ENCODE measurements at regions not wholly inside any gene's neighbourhood (a gene's known extent, or its start where the extent isn't known, plus 50 kb on each side); places are given as distances from the start of the nearest gene placed in this dataset.

DNA sequence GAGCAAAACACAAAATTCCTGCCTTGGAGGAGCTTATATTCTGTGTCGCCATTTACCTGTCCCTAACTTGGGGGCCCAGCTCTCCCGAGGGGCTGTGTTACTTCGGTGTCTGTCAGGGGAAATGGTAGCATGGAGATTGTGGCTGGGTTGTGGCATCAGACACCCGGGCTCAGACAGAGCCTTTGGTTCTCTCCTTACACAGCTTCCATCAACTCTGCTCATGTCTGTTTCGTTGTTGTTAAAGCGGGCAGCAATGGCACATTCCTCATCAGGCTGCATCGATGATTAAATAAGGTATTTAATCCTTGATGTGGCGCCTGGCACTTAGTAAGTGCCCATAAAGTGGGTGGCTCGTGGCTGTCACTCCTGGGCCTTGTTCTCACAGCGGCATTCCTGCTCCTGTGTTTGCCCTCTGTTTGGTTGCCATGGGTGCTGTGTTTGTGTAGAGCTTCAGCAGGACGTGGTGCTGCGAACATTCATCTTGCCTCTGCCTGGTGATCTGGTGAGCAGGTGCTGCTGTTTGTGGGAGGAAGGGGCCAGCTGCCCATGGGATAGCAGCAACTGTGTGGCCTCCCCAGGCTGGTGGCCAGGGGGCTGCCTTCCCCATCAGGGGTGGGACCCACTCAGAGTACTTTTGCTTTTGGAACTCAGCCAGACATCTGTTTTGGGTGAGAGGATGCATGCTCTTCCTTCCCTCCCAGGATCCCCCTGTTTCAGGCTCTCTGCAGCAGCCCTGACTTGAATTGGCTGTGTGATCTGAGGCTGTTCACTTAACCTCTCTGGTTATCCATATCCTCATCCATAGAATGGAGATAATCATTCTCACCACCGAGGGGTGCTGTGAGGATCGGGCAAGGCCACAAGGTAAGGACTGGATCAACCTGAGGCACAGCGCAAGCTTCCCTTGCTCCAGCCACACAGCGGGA is 207.2 kb upstream of the SVIL start:
- no peaks in the 10 kb centered on the region for H3K27me3 ChIP-seq (ENCODE audit: control insufficient read depth, insufficient read depth, low read length)
- no peaks in the 10 kb centered on the region for H3K9me3 ChIP-seq (ENCODE audit: control insufficient read depth, low read length)
- H3K4me1 ChIP-seq (ENCODE audit: control insufficient read depth, insufficient read depth, low read length) = peaks cover 5% of the 10 kb centered on the region
- H3K9ac ChIP-seq (ENCODE audit: low read length) = no peak overlapping the region
- no peak overlapping the region for H3K4me3 ChIP-seq (ENCODE audit: low read length)
- no peaks in the 10 kb centered on the region for H3K36me3 ChIP-seq (ENCODE audit: control insufficient read depth, insufficient read depth, low read length)

DNA sequence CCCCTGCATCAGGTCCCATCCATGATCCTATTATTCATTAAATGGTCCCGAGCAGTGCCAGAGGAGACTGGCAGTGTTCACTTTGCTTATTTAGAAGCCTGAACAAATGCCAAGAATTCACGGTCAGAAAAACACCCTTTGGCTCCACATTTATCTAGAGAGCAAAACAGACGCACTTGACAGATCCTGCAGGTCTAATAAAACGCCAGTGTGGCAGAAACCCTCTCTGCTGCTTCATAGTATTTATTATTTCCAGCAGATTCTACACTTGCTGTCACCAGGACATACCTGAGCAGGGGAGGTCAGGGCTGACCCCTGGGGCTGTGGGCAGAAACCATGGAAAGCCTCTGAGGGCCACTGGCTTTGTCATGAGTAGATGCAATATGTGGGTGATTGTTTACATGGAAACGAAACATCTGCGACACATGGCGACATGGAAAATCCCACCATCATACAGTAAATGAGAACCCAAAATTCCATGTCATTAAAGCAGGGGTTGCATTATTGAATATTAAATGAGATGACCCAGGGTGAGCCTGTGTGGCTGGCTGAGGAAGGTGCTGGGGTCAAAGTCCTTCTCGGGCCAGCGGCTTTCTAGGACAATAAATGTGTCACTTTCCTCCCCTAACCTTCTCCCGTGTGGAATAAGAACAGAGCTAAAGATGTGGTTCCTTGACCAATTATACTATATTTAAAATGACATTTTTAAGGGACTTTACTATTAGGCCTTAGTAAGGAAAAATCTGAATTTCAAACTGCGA is 205.9 kb upstream of the SVIL start:
- Histone ChIP-seq H3K4me1 (ENCODE audit: control insufficient read depth, insufficient read depth, low read length) (peaks cover 5% of the 10 kb centered on the region), H3K36me3 (ENCODE audit: control insufficient read depth, insufficient read depth, low read length) (no peaks in the 10 kb centered on the region), H3K4me3 (ENCODE audit: low read length) (no peak overlapping the region), H3K9ac (ENCODE audit: low read length) (no peak overlapping the region), H3K27me3 (ENCODE audit: control insufficient read depth, insufficient read depth, low read length) (no peaks in the 10 kb centered on the region), H3K9me3 (ENCODE audit: control insufficient read depth, low read length) (no peaks in the 10 kb centered on the region)

DNA sequence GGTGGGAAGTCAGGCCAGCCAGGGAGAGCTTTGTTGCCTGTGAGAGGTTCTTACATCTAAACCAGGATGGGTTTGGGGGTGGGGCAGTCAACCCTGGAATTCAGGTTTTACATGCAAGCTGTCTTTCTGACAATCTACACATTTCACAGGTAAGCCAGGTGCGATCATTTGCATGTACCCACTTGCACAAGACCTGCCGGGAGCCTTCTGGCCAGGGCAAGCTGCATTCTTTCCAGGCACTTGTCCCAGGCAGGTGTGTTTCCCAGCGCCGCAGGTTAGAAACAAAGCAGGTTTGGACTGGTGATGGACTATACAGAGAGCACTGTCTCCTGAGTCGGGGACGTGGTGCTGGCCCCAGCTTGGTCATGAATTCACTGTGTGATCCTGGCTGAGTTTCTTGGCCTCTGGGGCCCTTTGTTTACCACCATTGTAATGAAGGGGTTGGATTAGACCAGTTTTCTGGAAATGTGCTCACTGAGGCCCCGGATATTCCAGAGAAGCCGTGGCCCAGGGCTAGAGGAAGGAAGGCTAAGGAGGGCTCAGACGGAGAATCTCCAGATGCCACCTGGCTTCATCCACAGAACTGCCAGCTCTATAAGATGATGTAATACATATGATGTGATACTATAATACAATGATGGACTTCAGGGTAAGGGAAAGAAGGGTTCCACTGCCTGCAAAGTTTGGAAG is 205.2 kb upstream of the SVIL start:
- H3K9me3 ChIP-seq (ENCODE audit: control insufficient read depth, low read length) = no peaks in the 10 kb centered on the region
- no peaks in the 10 kb centered on the region for H3K36me3 ChIP-seq (ENCODE audit: control insufficient read depth, insufficient read depth, low read length)
- H3K9ac ChIP-seq (ENCODE audit: low read length) = no peak overlapping the region
- no peak overlapping the region for H3K4me3 ChIP-seq (ENCODE audit: low read length)
- no peaks in the 10 kb centered on the region for H3K27me3 ChIP-seq (ENCODE audit: control insufficient read depth, insufficient read depth, low read length)
- peaks cover 5% of the 10 kb centered on the region for H3K4me1 ChIP-seq (ENCODE audit: control insufficient read depth, insufficient read depth, low read length)

DNA sequence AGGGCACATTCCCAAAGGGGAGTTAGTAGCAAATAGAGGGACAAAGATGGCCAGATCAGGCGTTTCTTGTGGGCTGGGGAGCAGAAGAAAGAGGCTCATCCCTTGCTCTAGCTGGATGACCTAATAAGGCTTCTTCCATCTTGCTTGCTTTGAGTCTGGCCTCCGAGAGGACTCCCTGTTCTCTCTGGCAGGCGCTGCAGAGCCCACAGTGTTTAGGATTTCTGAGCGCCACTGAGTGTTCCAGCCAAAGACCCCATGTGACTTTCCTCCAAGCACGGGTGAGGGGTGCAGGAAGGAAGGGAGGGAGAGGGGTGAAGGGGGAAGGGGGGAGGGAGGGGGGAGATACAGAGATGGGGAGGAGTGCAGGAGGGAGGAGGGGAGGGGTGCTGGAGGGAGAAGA is 203.8 kb upstream of the SVIL start:
- Histone ChIP-seq H3K36me3 (ENCODE audit: control insufficient read depth, insufficient read depth, low read length) (no peaks in the 10 kb centered on the region), H3K9ac (ENCODE audit: low read length) (no peak overlapping the region), H3K4me3 (ENCODE audit: low read length) (no peak overlapping the region), H3K9me3 (ENCODE audit: control insufficient read depth, low read length) (no peaks in the 10 kb centered on the region), H3K4me1 (ENCODE audit: control insufficient read depth, insufficient read depth, low read length) (peaks cover 5% of the 10 kb centered on the region), H3K27me3 (ENCODE audit: control insufficient read depth, insufficient read depth, low read length) (no peaks in the 10 kb centered on the region)

DNA sequence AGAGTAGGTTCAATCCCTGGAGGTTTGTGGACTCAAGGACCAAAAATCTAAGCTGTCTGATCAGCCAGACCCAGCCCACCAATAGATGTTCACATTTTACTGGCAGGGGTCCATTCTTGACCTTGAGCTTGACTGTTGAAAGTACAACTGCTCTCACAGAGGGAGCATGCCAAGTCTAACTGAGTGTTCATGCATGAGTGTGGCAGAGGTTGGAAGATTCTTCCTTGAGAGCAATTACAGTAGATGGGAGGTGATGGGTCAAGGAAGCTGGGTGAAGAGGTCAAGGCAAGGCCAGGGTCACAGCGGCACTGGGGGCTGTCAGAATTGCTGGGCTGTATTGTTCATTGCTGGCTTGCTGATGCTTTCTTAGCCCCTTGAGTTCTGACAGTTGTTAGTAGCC is 202.8 kb upstream of the SVIL start:
- Histone ChIP-seq H3K9me3 (ENCODE audit: control insufficient read depth, low read length) (no peaks in the 10 kb centered on the region), H3K9ac (ENCODE audit: low read length) (no peak overlapping the region), H3K4me3 (ENCODE audit: low read length) (no peak overlapping the region), H3K4me1 (ENCODE audit: control insufficient read depth, insufficient read depth, low read length) (peaks cover 5% of the 10 kb centered on the region), H3K27me3 (ENCODE audit: control insufficient read depth, insufficient read depth, low read length) (no peaks in the 10 kb centered on the region), H3K36me3 (ENCODE audit: control insufficient read depth, insufficient read depth, low read length) (no peaks in the 10 kb centered on the region)

DNA sequence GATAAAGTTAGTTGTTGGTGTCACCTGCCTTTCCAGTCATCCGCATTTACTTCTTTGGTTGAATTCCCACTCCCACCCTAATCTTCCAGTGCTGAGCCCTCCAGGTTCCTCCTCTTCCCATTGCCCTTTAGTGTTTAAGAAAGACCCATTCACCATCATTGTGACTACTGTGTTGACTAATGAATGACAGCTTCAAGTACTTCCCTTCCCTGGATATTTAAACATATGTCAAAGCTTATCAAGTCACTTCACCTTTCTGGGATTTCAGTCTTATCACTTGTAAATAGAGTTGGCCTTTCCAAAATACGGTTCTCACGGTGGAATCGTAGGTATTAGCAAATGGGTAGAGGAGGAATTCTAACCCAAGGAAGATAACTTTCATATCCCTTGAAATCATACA is 201.6 kb upstream of the SVIL start:
- no peak overlapping the region for H3K9ac ChIP-seq (ENCODE audit: low read length)
- H3K36me3 ChIP-seq (ENCODE audit: control insufficient read depth, insufficient read depth, low read length) = no peaks in the 10 kb centered on the region
- no peaks in the 10 kb centered on the region for H3K4me1 ChIP-seq (ENCODE audit: control insufficient read depth, insufficient read depth, low read length)
- no peak overlapping the region for H3K4me3 ChIP-seq (ENCODE audit: low read length)
- H3K27me3 ChIP-seq (ENCODE audit: control insufficient read depth, insufficient read depth, low read length) = no peaks in the 10 kb centered on the region
- H3K9me3 ChIP-seq (ENCODE audit: control insufficient read depth, low read length) = no peaks in the 10 kb centered on the region

DNA sequence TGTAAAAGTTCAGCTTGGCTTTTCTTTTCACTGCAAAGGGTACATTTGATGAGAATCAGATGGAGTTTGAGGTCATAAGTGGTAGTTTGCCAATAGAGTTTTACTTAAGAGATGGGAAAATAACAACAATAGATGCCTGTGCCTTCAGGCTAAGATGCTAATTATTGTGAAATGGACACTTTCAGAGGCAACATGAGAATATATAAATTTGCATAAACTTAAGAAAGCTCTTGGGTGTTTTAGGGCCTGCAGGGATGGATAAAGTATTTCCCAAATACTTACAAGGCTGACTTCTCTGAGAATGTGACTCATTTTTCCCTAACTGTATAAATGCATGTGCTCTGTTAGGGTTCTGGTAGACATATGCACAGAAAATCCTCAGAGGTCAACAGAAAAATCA is 200.3 kb upstream of the SVIL start:
- no peaks in the 10 kb centered on the region for H3K9me3 ChIP-seq (ENCODE audit: control insufficient read depth, low read length)
- no peaks in the 10 kb centered on the region for H3K27me3 ChIP-seq (ENCODE audit: control insufficient read depth, insufficient read depth, low read length)
- no peaks in the 10 kb centered on the region for H3K4me1 ChIP-seq (ENCODE audit: control insufficient read depth, insufficient read depth, low read length)
- H3K9ac ChIP-seq (ENCODE audit: low read length) = no peak overlapping the region
- no peaks in the 10 kb centered on the region for H3K36me3 ChIP-seq (ENCODE audit: control insufficient read depth, insufficient read depth, low read length)
- no peak overlapping the region for H3K4me3 ChIP-seq (ENCODE audit: low read length)

DNA sequence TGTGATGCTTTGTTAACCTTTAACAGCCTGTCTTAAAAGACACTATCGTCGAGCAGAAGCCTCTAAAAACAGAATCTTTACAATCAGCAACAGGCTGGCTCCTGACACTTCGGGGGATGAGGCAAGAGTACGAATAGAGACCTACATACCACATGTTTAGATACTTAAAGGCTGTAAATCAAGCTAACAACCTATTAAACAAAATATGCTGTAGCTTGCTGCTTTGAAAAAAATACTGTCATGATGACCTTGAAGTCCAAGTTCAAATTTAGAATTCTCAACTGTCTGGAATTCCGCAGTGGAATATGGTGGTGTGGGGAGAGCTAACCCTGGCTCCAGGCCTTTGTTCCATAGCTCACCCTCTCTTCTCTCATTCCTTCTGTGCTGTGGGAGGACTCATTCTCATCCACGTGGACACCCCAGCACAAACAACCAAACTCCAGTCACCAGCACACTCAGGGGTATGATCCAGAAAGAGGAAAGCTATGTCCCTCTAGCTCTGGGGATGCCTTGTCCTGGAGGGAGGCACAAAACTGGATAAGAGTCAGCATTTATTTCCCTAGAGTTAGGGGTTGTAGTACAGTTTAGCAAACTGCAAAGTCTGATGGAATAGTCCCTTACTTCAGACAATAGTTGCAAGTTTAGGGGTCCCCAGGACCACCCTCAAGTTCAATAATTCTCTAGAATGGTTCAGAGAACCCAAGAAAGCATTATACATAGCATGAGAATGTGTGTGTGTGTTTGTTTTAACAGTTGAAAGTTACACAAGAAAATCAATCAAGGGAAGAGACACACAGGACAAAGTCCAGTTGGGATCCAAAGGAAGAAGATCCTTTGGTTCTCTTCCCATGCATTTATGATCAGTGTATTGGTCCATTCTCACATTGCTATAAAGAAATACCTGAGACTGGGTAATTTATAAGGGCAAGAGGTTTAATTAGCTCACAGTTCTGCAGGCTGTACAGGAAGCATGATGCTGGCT is 196.1 kb upstream of the SVIL start:
- H3K9me3 ChIP-seq (ENCODE audit: control insufficient read depth, low read length) = no peaks in the 10 kb centered on the region
- H3K9ac ChIP-seq (ENCODE audit: low read length) = no peak overlapping the region
- H3K27me3 ChIP-seq (ENCODE audit: control insufficient read depth, insufficient read depth, low read length) = no peaks in the 10 kb centered on the region
- H3K36me3 ChIP-seq (ENCODE audit: control insufficient read depth, insufficient read depth, low read length) = no peaks in the 10 kb centered on the region
- no peaks in the 10 kb centered on the region for H3K4me1 ChIP-seq (ENCODE audit: control insufficient read depth, insufficient read depth, low read length)
- no peak overlapping the region for H3K4me3 ChIP-seq (ENCODE audit: low read length)

DNA sequence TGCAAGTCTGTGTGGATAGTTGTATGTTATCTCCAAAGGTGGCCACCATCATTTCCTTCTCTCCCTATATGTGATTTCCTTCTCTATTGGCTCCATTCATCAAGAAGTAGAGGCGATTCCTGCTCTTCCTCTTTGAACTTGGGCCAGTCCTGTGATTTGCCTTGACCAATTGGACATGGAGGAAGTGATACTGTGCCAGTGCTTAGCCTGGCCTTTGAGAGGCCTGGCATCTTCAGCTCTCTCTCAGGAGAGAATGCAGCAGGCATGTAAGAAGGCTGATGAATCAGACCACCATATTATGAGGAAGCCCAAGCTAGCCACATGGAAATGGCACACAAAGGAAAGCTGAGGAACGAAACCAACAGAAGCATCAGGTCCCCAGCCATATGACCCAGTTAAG is 195.0 kb upstream of the SVIL start:
- Histone ChIP-seq H3K36me3 (ENCODE audit: control insufficient read depth, insufficient read depth, low read length) (no peaks in the 10 kb centered on the region), H3K4me1 (ENCODE audit: control insufficient read depth, insufficient read depth, low read length) (no peaks in the 10 kb centered on the region), H3K9me3 (ENCODE audit: control insufficient read depth, low read length) (no peaks in the 10 kb centered on the region), H3K27me3 (ENCODE audit: control insufficient read depth, insufficient read depth, low read length) (no peaks in the 10 kb centered on the region), H3K9ac (ENCODE audit: low read length) (no peak overlapping the region), H3K4me3 (ENCODE audit: low read length) (no peak overlapping the region)

DNA sequence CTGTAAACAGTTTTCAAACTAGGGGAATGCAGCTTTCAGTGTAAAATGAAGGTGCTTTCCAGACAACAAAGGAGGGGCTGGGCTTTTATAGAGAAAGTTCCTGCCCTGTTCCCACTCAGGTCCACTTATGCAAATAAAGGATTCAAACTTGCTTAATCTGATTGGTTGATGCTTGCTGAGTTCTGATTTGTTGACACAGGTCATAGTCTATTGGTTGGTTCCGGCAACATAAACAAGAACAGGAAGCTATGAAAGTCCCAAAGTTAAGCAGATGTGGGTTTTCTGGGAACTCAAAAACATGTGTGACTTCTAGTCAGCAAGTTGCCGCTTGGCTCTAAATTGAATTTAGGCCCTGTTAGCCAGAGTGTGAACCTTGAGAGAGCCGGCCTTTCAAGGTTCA is 194.2 kb upstream of the SVIL start:
- Histone ChIP-seq H3K36me3 (ENCODE audit: control insufficient read depth, insufficient read depth, low read length) (no peaks in the 10 kb centered on the region), H3K27me3 (ENCODE audit: control insufficient read depth, insufficient read depth, low read length) (no peaks in the 10 kb centered on the region), H3K9me3 (ENCODE audit: control insufficient read depth, low read length) (no peaks in the 10 kb centered on the region), H3K9ac (ENCODE audit: low read length) (no peak overlapping the region), H3K4me3 (ENCODE audit: low read length) (no peak overlapping the region), H3K4me1 (ENCODE audit: control insufficient read depth, insufficient read depth, low read length) (no peaks in the 10 kb centered on the region)

DNA sequence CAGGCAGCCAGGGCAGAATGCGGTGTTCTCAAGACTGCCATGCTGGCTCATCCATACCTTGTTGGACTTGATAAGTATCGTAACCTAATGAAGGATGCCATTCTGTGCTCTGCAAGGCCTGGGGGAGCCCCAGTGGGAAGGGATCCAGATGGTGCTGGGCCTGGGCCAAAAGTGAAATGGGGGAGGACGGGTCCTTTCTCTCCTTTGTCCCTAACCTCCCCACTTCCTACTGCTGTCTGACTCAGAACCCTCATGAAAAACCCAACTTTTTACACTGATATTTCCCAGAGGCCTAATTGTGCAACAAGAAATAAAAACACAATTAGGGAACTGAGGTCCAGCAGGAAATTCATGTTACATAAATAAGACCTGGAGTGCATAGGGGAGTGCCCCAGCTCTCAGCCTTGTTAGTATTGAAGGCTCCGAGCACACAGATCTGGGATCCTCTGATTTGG is 193.7 kb upstream of the SVIL start:
- Histone ChIP-seq H3K9me3 (ENCODE audit: control insufficient read depth, low read length) (no peaks in the 10 kb centered on the region), H3K4me1 (ENCODE audit: control insufficient read depth, insufficient read depth, low read length) (no peaks in the 10 kb centered on the region), H3K36me3 (ENCODE audit: control insufficient read depth, insufficient read depth, low read length) (no peaks in the 10 kb centered on the region), H3K27me3 (ENCODE audit: control insufficient read depth, insufficient read depth, low read length) (no peaks in the 10 kb centered on the region), H3K9ac (ENCODE audit: low read length) (no peak overlapping the region), H3K4me3 (ENCODE audit: low read length) (no peak overlapping the region)
